ENCODE measurements at regions not wholly inside any gene's neighbourhood (a gene's known extent, or its start where the extent isn't known, plus 50 kb on each side); places are given as distances from the start of the nearest gene placed in this dataset.

DNA sequence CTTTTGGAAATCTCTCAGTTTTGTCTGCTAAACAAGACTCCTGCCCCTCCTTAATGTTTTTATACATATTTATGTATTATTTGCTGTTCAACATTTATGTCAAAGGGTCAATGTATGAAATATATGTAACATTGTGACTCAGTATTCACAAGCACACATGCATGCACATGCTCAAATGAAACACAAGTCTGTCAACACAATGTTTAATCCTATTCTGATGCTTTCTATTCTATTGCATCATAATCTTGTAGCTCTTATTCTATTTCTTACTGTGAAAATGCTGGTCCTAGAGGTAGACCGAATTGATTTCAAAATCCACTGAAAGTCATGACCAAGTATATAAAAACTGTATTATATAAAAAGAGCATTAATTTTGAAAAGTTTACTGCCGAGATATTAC is 1463.3 kb downstream of the C4orf33 start:
- H3K4me3 ChIP-seq (ENCODE audit: low read depth, low read length): no peak overlapping the region
- no peaks in the 10 kb centered on the region for H3K36me3 ChIP-seq (replicated peaks)
- H3K27ac ChIP-seq: no peak overlapping the region
- in situ Hi-C loops (cut with HindIII; ENCODE audit: low pct_ligation_motif_present, low sequenced_read_pairs): no loop called here
- DNase-seq: no peak
- TF ChIP-seq, protein P1, sequence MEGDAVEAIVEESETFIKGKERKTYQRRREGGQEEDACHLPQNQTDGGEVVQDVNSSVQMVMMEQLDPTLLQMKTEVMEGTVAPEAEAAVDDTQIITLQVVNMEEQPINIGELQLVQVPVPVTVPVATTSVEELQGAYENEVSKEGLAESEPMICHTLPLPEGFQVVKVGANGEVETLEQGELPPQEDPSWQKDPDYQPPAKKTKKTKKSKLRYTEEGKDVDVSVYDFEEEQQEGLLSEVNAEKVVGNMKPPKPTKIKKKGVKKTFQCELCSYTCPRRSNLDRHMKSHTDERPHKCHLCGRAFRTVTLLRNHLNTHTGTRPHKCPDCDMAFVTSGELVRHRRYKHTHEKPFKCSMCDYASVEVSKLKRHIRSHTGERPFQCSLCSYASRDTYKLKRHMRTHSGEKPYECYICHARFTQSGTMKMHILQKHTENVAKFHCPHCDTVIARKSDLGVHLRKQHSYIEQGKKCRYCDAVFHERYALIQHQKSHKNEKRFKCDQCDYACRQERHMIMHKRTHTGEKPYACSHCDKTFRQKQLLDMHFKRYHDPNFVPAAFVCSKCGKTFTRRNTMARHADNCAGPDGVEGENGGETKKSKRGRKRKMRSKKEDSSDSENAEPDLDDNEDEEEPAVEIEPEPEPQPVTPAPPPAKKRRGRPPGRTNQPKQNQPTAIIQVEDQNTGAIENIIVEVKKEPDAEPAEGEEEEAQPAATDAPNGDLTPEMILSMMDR (IDR thresholded peaks at IDR 0.05; ENCODE audit: low read depth, low read length, missing control alignments): no peak
- H3K27me3 ChIP-seq (replicated peaks): no peaks in the 10 kb centered on the region

DNA sequence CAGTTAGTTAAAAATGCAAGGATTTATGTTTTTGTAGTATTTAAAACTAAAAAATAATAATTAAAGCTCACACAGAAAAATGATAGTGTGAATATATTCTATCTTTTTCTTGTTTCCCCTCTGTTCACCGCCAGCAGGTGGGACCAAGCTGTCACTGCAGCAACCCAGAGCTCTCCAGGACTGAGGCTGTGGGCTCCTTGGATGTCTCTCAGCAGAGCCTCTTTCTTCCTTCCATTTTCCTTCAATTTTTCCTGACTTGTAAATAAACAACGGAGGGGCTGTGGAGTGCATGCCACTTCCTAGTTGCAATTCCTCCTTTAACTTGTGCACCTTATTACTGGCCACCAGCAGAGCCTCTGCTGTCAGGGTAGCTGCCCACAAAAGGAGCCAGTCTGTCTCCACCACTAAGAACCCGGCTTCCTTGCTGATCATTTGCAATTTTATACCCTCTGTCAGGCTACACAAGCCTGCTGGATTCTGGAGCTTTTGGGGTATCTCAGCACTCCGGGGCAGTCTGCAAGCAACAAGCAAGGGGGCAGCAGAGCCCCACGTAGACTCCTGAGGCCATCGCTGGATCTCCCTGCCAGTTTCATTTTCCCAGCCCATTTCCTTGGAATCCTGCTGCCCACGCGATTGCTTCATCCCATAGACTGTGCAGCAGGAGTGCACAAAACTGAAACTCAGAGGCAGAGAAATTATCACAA is 1467.4 kb downstream of the C4orf33 start:
- Histone ChIP-seq H3K27ac (no peak overlapping the region), H3K27me3 (replicated peaks) (no peaks in the 10 kb centered on the region), H3K4me3 (ENCODE audit: low read depth, low read length) (peak overlapping the region; percentile 47), H3K36me3 (replicated peaks) (no peaks in the 10 kb centered on the region)
- in situ Hi-C loops (cut with HindIII; ENCODE audit: low pct_ligation_motif_present, low sequenced_read_pairs): no loop called here
- TF ChIP-seq, protein P1 (IDR thresholded peaks at IDR 0.05; ENCODE audit: low read depth, low read length, missing control alignments): peak; percentile 95
- peak; percentile 70 for DNase-seq

DNA sequence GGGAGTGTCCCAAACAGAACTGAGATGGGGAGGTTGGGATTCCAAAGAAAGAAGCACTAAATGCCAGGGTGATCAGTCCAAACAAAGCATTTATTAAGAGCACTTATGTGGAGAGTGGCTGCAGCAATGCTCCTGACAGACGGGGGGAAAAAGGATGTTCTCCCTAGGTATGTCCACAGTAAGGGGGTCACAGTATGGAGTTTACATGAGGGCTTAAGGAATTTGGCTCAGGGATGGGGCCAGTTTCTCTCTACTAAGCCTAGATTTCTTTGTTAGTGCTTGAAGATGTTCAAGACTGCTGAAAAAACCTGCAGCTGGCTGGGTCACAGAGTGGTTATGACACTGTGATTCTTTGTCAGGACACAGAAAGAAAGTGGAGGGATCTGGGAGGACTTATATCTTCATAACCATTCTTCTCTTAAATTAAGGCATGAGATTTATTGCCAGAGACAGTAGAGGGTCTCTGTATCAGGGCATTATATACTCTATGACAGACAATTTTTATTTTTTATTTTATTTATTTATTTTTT is 1468.0 kb downstream of the C4orf33 start:
- Histone ChIP-seq H3K36me3 (replicated peaks) (no peaks in the 10 kb centered on the region), H3K4me3 (ENCODE audit: low read depth, low read length) (peak overlapping the region; percentile 47), H3K27me3 (replicated peaks) (no peaks in the 10 kb centered on the region), H3K27ac (no peak overlapping the region)
- TF ChIP-seq, protein P1 (IDR thresholded peaks at IDR 0.05; ENCODE audit: low read depth, low read length, missing control alignments): no peak
- in situ Hi-C loops (cut with HindIII; ENCODE audit: low pct_ligation_motif_present, low sequenced_read_pairs): no loop called here
- no peak for DNase-seq

DNA sequence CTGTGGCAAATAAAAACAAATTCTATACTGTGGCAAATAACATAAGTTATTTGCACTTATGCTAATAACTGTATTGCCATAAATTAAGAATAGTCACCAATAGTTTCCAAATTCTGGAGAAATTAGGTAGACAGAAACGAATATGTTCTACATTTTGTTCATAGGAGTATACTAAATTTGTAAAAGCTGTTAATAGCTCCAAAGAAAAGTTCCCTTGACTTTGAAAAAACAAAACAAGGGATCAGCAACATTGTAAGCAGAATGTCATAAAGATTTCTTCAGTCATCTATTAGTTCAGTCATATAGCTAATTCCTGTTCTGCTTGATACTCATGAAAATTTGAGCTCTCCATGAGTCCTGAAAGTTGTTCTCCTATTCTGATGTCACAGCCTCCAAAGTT is 1472.8 kb downstream of the C4orf33 start:
- DNase-seq: no peak
- in situ Hi-C loops (cut with HindIII; ENCODE audit: low pct_ligation_motif_present, low sequenced_read_pairs): no loop called here

DNA sequence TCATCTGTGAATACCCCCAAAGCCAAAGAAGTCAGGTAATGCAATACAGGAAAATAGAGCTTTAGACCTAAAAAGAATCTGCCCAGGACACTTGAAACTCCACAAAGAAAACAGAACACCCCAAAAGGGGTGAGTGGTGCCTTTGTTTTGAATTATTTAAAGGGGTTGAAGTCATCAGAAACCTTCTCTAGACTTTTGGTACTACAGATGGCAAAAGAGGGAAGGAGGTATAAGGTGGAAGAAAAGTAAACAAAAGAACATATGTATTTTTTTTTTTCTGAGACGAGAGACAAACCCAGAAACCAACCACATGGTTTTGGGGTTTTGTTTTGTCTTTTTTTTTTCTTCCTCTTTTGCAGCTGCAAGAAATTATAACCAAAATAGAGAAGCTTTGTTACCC is 1477.8 kb downstream of the C4orf33 start:
- no peaks in the 10 kb centered on the region for H3K27me3 ChIP-seq (replicated peaks)
- H3K4me3 ChIP-seq (ENCODE audit: low read depth, low read length): no peak overlapping the region
- in situ Hi-C loops (cut with HindIII; ENCODE audit: low pct_ligation_motif_present, low sequenced_read_pairs): no loop called here
- TF ChIP-seq, protein P1 (IDR thresholded peaks at IDR 0.05; ENCODE audit: low read depth, low read length, missing control alignments): no peak
- H3K27ac ChIP-seq: no peak overlapping the region
- no peak for DNase-seq
- no peaks in the 10 kb centered on the region for H3K36me3 ChIP-seq (replicated peaks)

More for the DNA sequence above, 1472.8 kb downstream of the C4orf33 start:
- H3K27me3 ChIP-seq (replicated peaks): no peaks in the 10 kb centered on the region
- no peak overlapping the region for H3K27ac ChIP-seq
- H3K36me3 ChIP-seq (replicated peaks): no peaks in the 10 kb centered on the region
- H3K4me3 ChIP-seq (ENCODE audit: low read depth, low read length): no peak overlapping the region
- TF ChIP-seq, protein P1 (IDR thresholded peaks at IDR 0.05; ENCODE audit: low read depth, low read length, missing control alignments): no peak

DNA sequence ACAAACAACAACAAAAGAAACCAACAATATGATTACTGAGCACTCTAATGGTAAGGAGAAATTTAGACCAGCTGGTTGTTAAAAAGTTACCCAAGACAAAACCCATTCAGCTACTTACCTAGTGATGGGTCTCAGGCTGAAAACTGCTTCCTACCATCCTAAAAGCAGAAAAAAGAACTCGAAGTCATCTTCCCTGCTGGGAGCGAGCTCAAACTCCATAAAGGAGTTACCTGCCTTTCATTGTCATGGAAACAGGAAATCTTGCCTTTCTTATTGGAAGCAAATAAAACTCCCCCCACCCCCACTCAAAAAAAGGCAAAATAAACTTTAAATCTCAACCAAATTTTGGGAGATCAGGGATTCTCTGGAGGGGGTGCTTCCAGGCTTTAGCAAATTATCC is 1478.3 kb downstream of the C4orf33 start:
- DNase-seq: no peak
- Histone ChIP-seq H3K27ac (no peak overlapping the region), H3K27me3 (replicated peaks) (no peaks in the 10 kb centered on the region), H3K4me3 (ENCODE audit: low read depth, low read length) (no peak overlapping the region), H3K36me3 (replicated peaks) (no peaks in the 10 kb centered on the region)
- in situ Hi-C loops (cut with HindIII; ENCODE audit: low pct_ligation_motif_present, low sequenced_read_pairs): no loop called here
- TF ChIP-seq, protein P1 (IDR thresholded peaks at IDR 0.05; ENCODE audit: low read depth, low read length, missing control alignments): no peak

All from brain microvascular endothelial cell (primary cell).